Motor neuron (in vitro differentiated cells): ENCODE measurements at regions not wholly inside any gene's neighbourhood (a gene's known extent, or its start where the extent isn't known, plus 50 kb on each side); places are given as distances from the start of the nearest gene placed in this dataset.
A peak's percentile ranks its signal among the peaks of the same experiment; 100 is the strongest.
"Not testable (repeated sequence)": the region's sequence is repeated elsewhere in the genome, so short reads cannot be mapped to it uniquely, and the experiment has no call there.

Experiments
- ATAC-seq, 8 experiments: fragments of 200-7000 bp; cut with Tn5 transposase; replicated peaks in 6 of 8; 2 replicates each; pipeline ENCODE4 v1.8.0; 2021; ENCODE audit warnings: mild to moderate bottlenecking in 8 of 8, moderate library complexity in 8 of 8
- H3K27ac ChIP-seq, 2 donors: fragments of 250-450 bp; sonication (Bioruptor Pico); 2 replicates each; pipeline ENCODE4 v1.9.0; 2021; ENCODE audit warnings: antibody characterized with exemption in 2 of 2, mild to moderate bottlenecking in 2 of 2, moderate library complexity in 1 of 2
- H3K4me1 ChIP-seq, 2 donors: fragments of 250-450 bp; sonication (Bioruptor Pico); replicated peaks in 1 of 2; 2 replicates each; pipeline ENCODE4 v1.6.1; 2021; ENCODE audit warnings: antibody characterized with exemption in 2 of 2, mild to moderate bottlenecking in 2 of 2, moderate library complexity in 1 of 2
- H3K4me3 ChIP-seq, 5 donors: fragments of 250-450 bp; sonication (Bioruptor Pico); 2 replicates each; pipeline ENCODE4 v1.9.0; 2021; ENCODE audit warnings: antibody characterized with exemption in 5 of 5, mild to moderate bottlenecking in 5 of 5, moderate library complexity in 4 of 5
- WGBS, 10 experiments: fragments of 450-650 bp; shearing (Covaris generic); methylation state at CpG; one replicate each; pipeline ENCODE4 v1.0.0; 2022; 5-methylcytosine and 5-hydroxymethylcytosine counted together
- in situ Hi-C, 9 experiments: fragments of 400-800 bp; cut with MboI; loops; one replicate each; pipeline ENCODE4 v1.15.0; 2021; ENCODE audit warnings: low sequenced_read_pairs in 9 of 9, low pct_unique_long_range_greater_than_20kb in 2 of 9; ENCODE audit not compliant: unreplicated experiment in 9 of 9

DNA sequence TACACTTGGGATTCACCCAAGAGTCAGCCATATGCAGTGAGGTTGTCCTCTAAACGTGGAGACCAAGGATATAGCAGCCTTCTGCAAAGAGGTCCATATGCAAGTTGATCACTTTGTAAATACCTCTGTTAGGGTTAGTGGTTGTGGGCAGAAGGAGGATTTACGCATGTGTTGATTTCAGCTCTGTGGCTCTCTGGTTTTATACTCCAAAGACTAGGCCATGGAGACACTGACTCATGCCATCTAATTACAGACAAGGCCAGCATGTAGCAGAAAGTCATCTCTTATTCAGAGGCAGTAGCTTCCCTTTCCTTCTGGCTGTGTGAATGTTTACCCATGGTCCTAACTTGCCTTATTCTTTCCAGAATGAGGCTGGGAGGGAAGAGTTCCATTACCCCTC is 140.9 kb upstream of the GOLGA6L4 start:
- in situ Hi-C loops, H3K4me1 ChIP-seq, H3K4me3 ChIP-seq, H3K27ac ChIP-seq: not testable (repeated sequence)
- ATAC-seq = peak in 1 of 8 experiments; percentile 66
- 0 to 100% (median 20%) methylated on average over 1 of the region's 2 CpGs; no CpG with 5 or more reads in 3 of the 10 experiments for WGBS, 10 experiments

DNA sequence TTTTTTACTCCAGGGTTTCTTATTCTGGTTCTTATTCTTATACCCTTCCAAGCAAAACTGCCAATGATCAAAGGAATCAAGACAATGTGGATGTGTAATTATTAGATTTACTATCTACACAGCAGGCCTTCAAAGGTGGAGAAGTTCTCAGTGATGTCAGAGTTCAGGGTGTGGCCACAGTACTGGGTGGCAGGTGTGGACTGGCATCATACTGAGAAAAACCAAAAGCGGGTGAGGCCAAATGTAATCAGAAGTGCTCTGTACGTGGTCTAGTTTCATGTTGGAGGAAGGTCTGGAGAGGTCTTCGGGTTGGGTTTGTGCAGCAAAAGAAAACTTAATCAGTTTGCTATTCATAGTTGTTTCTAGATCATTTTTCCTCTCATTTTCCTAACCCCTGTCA is 138.5 kb upstream of the GOLGA6L4 start:
- H3K4me3 ChIP-seq, H3K27ac ChIP-seq, ATAC-seq, H3K4me1 ChIP-seq, in situ Hi-C loops: not testable (repeated sequence)
- 20 to 100% (median 78%) methylated on average over 1 to 3 of the region's 3 CpGs; no CpG with 5 or more reads in 5 of the 10 experiments for WGBS, 10 experiments

DNA sequence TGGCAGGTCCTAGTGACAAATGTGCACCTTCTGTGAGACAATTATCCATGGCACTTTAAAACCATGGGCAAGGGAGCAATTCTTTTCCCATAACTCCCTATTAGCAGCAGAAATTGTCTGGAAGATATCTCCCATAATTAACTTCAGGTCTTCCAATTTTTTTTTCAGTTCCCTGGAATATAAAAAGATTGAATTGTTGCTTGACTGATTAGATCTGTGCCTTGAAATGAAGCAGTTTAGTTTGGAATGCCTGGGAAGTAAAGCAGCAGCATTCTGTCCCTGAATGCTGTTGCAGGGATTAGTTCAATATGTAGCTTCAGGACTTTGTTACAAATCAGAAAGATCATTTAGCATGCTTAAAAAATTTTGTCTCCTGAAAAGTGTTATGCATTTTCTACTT is 137.0 kb upstream of the GOLGA6L4 start:
- H3K4me1 ChIP-seq = no peaks in the 10 kb centered on the region
- no peak overlapping the region for H3K27ac ChIP-seq
- in situ Hi-C loops = no loop called here
- no peak for ATAC-seq
- no peak overlapping the region for H3K4me3 ChIP-seq

DNA sequence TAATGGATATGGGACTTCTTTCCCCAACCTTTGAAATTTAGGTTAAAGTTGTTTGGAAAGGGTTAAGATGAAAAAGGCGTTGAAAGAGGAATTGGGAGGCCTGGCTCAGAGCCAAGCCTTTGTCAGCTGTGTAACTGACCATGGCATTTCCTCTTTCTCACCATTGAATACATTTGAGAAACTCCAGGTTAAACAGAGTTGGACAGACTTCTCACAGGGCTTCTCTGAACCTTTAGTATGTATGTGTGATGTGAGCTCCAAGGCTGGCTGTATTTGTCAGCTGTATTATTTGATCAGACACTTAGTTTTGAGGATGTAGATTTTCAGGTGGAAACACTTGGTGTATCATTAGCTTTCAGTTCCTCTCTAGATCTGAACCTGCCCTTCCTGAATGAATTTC is 136.4 kb upstream of the GOLGA6L4 start:
- H3K27ac ChIP-seq = no peak overlapping the region
- in situ Hi-C loops = no loop called here
- H3K4me3 ChIP-seq = no peak overlapping the region
- ATAC-seq = no peak
- 0 to 60% (median 14%) methylated on average over 1 of the region's 1 CpG; no CpG with 5 or more reads in 3 of the 10 experiments for WGBS, 10 experiments
- H3K4me1 ChIP-seq = no peaks in the 10 kb centered on the region

DNA sequence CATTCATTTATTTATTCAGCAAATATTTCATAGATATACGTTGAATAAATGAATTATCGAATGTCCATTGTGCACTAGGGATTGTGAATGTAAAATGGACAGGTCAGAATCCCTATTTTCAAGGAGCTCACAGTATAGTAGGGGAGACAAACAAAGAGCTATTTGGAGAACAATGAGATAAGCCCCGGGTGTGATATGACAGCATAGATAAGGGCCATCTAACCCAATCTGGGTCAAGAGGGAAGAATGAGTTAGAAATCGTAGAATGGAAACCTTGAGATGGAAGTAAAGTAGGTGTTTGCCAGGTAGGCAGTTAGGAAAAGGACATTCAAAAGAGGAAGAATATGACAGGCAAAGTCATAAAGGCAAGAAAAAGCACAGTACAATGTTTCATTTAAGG is 132.2 kb upstream of the GOLGA6L4 start:
- Histone ChIP-seq H3K4me1 (no peaks in the 10 kb centered on the region), H3K4me3 (no peak overlapping the region), H3K27ac (no peak overlapping the region)
- in situ Hi-C loops = no loop called here
- 19 to 95% (median 78%) methylated on average over 2 to 4 of the region's 4 CpGs for WGBS, 10 experiments
- no peak for ATAC-seq

DNA sequence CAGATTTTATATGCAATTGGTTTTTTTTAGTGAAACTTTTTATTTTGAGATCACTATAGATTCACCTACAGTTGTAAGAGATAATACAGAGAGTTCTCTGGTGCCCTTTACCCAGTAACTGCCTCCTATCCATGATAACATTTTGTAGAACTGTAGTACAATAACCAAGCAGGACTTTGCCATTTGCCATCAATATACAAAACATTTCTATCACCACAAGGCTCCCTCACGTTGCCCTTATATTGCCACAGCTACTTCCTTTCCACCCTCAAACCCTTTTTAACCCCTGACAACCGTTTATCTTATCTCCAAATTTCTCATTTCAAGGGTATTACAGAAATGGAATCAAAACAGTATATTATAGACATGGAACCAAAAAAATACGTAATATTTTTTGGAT is 130.7 kb upstream of the GOLGA6L4 start:
- WGBS, 10 experiments = 0 to 93% (median 73%) methylated on average over 1 to 3 of the region's 3 CpGs; no CpG with 5 or more reads in 1 of the 10 experiments
- in situ Hi-C loops = no loop called here

DNA sequence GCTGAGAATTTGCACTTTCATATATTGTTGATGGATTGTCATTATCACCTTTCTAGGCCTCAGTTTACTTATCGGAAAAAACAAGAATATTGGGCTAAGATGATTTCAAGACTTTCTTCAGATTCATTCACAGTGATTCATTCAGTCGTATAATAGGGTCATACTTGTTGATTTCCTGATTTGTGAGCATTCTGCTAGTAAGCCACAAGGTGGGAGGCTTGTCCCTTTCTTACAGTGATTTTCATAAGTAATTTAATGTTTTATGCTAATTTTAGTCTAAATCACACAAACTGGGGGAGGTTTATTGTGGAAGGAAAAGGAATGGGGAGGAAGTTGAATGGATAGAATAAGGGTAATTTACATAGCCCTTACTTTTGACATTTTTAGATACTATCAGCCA is 126.8 kb upstream of the GOLGA6L4 start:
- ATAC-seq = peak in 3 of 8 experiments; percentile 34 to 71 (median 49)
- H3K27ac ChIP-seq = no peak overlapping the region
- in situ Hi-C loops = no loop called here
- WGBS, 10 experiments = 47 to 100% (median 73%) methylated on average over 1 to 2 of the region's 2 CpGs; no CpG with 5 or more reads in 4 of the 10 experiments
- peaks cover 0 to 4% of the 10 kb centered on the region in 2 donors for H3K4me1 ChIP-seq
- no peak overlapping the region for H3K4me3 ChIP-seq

More for the DNA sequence above, 130.7 kb upstream of the GOLGA6L4 start:
- H3K4me3 ChIP-seq = no peak overlapping the region
- no peak for ATAC-seq
- H3K27ac ChIP-seq = no peak overlapping the region
- peaks cover 0 to 4% of the 10 kb centered on the region in 2 donors for H3K4me1 ChIP-seq

DNA sequence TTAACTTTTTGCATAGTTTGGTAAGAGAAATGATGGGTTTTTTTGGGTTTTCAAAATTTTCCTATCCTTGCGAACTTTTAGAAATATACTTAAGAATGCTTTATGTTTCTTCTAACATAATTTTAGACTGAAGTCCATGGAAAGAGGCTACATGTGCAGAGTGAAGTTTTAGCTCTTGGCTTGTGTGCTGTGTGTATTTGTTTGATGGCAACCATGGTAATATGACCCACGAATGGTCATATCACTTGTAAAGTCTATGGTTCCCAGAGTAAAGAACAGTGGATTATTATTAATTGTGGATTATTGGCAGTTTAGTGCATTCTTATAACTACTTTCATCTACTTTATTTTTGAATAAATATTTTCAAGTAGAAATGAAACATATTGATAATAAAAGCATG is 124.0 kb upstream of the GOLGA6L4 start:
- 14 to 96% (median 85%) methylated on average over 1 to 2 of the region's 2 CpGs; no CpG with 5 or more reads in 2 of the 10 experiments for WGBS, 10 experiments
- no peak for ATAC-seq
- in situ Hi-C loops = no loop called here

DNA sequence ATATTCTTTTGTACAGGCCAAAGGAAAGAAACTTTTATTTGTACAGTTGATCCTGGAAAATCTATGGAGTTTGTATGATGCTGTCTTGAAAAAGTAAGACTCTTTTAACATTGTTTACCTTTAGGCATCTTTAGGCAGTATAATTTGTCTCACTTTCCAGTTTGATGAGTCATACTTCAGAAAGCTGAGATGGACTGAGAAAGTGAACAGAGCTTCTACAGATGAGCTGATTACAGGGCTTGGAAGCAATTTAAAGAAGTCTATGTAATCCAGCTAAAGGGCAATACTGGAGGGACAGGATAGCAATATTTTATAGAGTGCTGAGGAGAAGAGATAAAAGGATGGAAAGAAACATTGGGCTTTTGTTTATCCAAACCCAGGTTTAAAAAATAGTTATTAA is 123.5 kb upstream of the GOLGA6L4 start:
- H3K4me1 ChIP-seq = peaks cover 0 to 4% of the 10 kb centered on the region in 2 donors
- H3K27ac ChIP-seq = no peak overlapping the region
- ATAC-seq = peak in 2 of 8 experiments; percentile 58 to 74
- no peak overlapping the region for H3K4me3 ChIP-seq
- in situ Hi-C loops = no loop called here

More for the DNA sequence above, 124.0 kb upstream of the GOLGA6L4 start:
- Histone ChIP-seq H3K4me1 (peaks cover 0 to 4% of the 10 kb centered on the region in 2 donors), H3K4me3 (no peak overlapping the region), H3K27ac (no peak overlapping the region)

DNA sequence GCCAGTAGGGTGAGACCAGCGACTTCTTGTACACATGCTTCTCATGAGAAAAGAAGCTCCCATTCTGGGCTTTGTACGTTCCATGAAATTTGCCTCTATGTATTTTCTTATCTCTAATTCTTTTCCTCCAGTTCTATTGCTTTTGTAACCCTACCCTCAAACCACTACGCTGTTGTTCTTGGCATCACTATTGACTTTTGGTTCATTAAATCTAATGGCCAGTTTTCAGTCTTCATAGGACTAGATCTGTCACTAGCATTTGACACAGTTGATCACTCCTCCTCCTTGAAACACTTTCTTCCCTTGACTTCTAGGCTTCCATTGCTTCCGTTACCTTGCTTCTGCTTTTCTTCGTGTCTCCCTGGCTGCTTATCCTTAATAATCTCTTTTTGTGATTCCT is 121.7 kb upstream of the GOLGA6L4 start:
- WGBS, 10 experiments = 25 to 100% (median 88%) methylated on average over 1 to 5 of the region's 5 CpGs
- in situ Hi-C loops = no loop called here
- H3K4me1 ChIP-seq = peaks cover 0 to 4% of the 10 kb centered on the region in 2 donors
- no peak overlapping the region for H3K27ac ChIP-seq
- H3K4me3 ChIP-seq = no peak overlapping the region
- ATAC-seq = no peak

DNA sequence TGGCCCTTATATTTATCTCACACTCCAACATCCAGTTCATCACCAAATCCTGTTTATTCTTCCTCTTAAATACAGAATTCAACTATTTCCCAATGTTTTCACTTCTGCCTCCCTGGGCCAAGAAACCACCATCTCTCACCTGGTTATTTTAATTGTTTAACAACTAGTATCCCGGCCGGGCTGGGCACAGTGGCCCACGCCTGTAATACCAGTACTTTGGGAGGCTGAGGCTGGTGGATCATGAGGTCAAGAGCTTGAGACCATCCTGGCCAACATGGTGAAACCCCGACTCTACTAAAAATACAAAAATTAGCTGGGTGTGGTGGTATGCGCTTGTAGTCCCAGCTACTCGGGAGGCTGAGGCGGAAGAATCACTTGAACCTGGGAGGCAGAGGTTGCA is 120.9 kb upstream of the GOLGA6L4 start:
- H3K27ac ChIP-seq, H3K4me1 ChIP-seq, H3K4me3 ChIP-seq, in situ Hi-C loops, ATAC-seq: not testable (repeated sequence)
- WGBS, 10 experiments = 0 to 100% (median 90%) methylated on average over 1 to 5 of the region's 7 CpGs; no CpG with 5 or more reads in 3 of the 10 experiments

DNA sequence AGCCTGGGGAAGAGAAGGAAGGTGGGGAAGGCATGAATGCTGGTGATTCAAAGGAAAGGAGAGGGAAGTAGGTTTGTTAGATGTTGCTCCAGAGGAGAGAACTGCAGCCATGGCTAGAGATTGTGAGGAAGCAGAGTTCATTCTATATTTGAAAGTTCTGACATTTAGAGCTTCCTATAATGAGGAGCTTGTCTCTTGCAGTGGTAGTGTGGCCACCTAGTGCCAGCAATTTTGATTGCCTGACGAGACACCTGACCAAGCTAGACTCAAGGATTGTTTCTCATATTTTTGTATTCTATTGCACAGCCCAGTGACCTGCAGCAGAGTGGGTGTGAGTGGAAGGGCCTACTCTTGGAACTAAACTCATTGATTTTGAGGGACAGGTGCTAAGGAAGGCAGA is 116.2 kb upstream of the GOLGA6L4 start:
- in situ Hi-C loops, H3K27ac ChIP-seq, ATAC-seq, H3K4me1 ChIP-seq, H3K4me3 ChIP-seq: not testable (repeated sequence)
- 50% methylated on average over 1 of the region's 1 CpG; no CpG with 5 or more reads in 9 of the 10 experiments for WGBS, 10 experiments

DNA sequence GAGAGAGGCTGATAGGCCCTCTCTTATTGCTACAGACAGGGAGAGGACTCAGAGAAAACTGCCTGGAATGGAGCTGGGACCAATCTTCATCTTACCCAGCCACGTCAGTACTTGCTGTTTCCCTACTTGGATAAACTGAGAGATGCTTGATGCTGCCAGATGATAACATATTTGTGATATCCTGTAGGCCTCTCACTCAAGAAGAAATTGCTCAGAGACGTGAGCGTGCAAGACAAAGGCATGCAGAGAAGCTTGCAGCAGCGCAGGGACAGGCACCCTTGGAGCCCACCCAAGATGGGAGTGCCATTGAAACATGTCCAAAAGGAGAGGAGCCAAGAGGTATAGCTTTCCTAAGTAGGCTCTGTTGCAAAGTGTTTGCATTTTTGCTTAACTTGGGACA is 114.7 kb upstream of the GOLGA6L4 start:
- in situ Hi-C loops, H3K27ac ChIP-seq, H3K4me3 ChIP-seq, H3K4me1 ChIP-seq: not testable (repeated sequence)
- peak in 1 of 8 experiments; percentile 43 for ATAC-seq
- 8 to 60% (median 60%) methylated on average over 1 to 2 of the region's 4 CpGs; no CpG with 5 or more reads in 7 of the 10 experiments for WGBS, 10 experiments

DNA sequence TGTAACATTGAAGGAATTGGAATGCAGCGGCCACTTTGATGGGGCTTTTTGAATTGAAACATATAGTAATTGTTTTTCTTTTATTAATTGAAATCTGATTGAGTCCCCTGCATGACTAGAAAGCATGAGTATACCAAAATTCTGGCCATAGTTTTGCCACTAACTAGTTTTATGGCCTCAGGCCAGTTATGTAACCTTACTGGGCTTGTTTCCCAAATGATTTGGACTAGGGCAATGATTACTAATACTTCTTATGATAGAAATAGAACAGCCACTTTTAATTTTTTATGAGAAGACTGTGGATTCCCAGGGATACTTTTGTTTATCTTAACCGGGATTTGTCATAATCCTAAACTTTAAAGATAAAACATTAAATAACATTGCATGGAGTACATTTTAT is 106.9 kb upstream of the GOLGA6L4 start:
- H3K4me1 ChIP-seq, ATAC-seq, in situ Hi-C loops, H3K4me3 ChIP-seq, H3K27ac ChIP-seq: not testable (repeated sequence)
- WGBS, 10 experiments = 10 to 100% (median 88%) methylated on average over 1 to 2 of the region's 2 CpGs; no CpG with 5 or more reads in 3 of the 10 experiments
